ENCODE measurements at regions not wholly inside any gene's neighbourhood (a gene's known extent, or its start where the extent isn't known, plus 50 kb on each side); places are given as distances from the start of the nearest gene placed in this dataset.

DNA sequence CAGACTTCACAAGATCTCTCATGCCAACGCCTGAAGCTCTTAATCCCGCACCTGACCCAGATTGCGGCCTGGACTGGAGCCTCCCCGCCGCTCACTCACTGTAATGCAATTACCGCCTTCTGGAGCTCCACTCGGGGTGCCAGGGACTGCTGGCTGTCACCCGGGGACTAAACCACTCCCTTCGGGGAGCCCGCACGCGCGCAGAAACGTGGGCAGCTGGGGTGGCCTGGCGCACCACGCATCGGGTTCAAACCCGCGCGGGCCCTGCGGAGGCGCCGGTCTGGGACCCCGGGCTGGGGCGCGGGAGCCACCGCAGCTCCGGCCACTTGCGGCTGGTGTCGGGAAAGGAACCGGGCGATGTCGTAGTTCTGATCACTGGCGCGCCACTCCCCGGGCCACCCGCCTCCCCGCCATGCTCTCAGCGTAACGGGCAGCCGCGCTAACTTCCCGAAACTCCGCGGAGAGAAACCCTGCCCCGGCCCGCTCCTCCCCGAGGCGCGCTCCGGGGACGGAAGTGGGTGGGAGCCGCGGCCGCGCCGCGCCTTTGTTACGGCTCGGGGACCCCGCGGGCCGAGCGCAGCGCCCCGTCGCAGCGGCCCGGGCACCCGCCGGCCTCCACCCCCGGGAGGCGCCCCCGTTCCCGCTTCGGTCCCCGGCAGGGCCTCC, 100.3 kb upstream of the SVIL start:
- peak overlapping the region; percentile 86 for H3K4me3 ChIP-seq (ENCODE audit: low read depth, low read length)
- TF ChIP-seq, protein P1, sequence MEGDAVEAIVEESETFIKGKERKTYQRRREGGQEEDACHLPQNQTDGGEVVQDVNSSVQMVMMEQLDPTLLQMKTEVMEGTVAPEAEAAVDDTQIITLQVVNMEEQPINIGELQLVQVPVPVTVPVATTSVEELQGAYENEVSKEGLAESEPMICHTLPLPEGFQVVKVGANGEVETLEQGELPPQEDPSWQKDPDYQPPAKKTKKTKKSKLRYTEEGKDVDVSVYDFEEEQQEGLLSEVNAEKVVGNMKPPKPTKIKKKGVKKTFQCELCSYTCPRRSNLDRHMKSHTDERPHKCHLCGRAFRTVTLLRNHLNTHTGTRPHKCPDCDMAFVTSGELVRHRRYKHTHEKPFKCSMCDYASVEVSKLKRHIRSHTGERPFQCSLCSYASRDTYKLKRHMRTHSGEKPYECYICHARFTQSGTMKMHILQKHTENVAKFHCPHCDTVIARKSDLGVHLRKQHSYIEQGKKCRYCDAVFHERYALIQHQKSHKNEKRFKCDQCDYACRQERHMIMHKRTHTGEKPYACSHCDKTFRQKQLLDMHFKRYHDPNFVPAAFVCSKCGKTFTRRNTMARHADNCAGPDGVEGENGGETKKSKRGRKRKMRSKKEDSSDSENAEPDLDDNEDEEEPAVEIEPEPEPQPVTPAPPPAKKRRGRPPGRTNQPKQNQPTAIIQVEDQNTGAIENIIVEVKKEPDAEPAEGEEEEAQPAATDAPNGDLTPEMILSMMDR (IDR thresholded peaks at IDR 0.05; ENCODE audit: low read depth, low read length): no peak

DNA sequence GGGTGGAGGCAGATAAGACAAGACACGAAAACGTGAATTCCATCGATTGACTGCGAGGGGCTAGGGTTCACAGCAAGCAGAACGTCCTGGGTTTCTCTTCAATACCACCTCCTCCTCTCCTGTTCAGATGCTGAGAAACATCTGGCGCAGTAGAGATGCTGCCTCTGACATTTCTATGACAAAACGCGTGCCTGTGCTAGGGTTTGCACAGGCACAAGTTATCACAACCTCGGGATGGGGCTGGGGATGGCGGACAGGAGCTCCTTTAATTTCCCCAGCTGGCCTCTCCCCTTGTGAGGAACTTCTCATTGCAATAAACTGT, 99.8 kb upstream of the SVIL start:
- TF ChIP-seq, protein P1 (IDR thresholded peaks at IDR 0.05; ENCODE audit: low read depth, low read length): no peak
- peak overlapping the region; percentile 86 for H3K4me3 ChIP-seq (ENCODE audit: low read depth, low read length)

DNA sequence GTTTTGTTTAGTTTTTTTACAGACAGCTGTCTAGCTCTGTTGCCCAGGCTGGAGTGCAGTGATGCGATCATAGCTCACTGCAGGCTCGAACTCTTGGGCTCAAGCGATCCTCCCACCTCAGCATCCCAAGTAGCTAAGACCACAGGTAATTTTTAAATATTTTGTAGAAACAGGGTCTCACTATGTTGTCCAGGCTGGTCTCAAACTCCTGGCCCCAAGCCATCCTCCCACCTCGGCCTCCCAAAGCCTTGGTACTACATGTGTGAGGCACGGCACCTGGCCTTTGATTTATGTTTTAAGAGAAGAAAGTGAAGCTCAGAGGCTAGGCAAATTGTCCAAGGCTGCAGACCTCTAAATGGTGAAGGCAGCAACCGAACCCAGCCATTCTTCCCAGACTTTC, 98.6 kb upstream of the SVIL start:
- TF ChIP-seq, protein P1 (IDR thresholded peaks at IDR 0.05; ENCODE audit: low read depth, low read length): no peak
- no peak overlapping the region for H3K4me3 ChIP-seq (ENCODE audit: low read depth, low read length)

DNA sequence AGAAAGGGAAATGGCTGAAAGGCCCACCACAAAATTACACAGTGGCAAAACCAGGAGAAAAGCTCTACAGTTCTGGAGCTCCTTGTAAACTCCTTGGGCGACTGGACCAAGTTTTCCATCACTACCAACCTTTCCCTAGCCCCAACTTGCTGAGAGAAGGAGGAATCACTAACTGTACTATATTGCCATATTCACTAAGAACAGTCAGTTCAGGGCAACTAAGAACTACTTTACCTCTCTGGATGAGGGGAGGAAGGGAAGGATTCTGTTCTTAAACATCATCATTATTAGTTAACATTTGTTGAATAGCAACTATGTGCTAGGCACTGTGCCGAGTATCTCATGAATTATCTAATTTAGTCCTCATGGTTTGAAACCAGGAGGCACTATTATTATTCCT, 98.1 kb upstream of the SVIL start:
- TF ChIP-seq, protein P1 (IDR thresholded peaks at IDR 0.05; ENCODE audit: low read depth, low read length): no peak
- H3K4me3 ChIP-seq (ENCODE audit: low read depth, low read length): no peak overlapping the region

DNA sequence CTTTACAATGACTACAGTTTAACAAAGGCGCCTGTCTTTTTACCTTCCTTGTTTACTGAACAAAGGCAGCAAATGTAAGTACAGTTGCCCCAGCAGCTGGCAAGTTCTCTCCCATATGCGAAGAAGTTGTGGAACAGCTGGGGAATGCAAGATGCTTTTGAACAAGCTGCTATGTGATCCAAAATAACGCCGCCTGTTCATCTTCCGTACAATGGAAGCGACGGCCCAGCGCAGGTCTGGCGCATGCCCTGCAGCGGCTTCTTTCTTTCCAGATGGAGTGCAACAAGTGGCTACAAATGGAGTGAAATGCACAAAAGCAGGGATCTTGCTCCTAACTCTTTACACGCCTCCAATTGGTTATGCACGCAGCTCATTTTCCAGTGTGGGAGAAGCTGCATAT, 97.0 kb upstream of the SVIL start:
- no peak overlapping the region for H3K4me3 ChIP-seq (ENCODE audit: low read depth, low read length)
- TF ChIP-seq, protein P1 (IDR thresholded peaks at IDR 0.05; ENCODE audit: low read depth, low read length): no peak

DNA sequence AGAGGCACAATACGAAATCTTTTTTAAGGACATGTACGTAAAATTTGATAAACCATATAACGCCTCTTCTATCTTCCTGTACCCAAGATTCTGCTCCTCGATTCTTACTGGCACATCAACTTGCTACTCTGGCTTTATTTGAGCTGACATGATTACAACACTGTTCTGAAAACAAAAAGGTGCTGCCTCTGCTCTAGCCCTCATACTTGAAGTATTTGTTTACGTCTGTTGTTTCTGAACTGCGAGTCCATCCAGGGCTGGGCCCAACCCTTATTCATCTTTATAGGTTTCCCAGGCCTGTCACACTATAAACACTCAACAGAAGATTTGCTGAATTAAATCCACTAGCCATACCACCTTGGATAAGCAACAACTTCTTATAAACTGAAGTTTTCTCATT, 96.2 kb upstream of the SVIL start:
- TF ChIP-seq, protein P1 (IDR thresholded peaks at IDR 0.05; ENCODE audit: low read depth, low read length): no peak
- H3K4me3 ChIP-seq (ENCODE audit: low read depth, low read length): no peak overlapping the region

DNA sequence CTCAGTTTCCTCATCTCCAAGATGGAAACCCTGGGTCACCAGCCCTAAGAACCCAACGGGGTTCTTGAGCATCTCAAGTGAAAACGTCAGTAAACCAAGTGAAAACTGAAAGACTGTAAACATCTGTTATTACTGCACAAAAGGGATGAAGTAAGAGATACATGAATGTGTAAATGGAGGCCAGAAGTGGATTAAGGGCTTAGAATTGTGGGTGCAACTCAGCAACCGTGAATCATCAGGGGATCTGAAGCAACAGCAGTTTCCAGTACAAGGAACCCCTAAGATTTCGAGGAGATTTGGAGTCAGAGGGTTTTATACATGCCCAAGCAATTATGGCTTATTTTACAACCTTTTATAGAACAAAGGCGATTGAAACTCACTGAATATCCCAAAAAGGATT, 95.7 kb upstream of the SVIL start:
- TF ChIP-seq, protein P1 (IDR thresholded peaks at IDR 0.05; ENCODE audit: low read depth, low read length): no peak
- no peak overlapping the region for H3K4me3 ChIP-seq (ENCODE audit: low read depth, low read length)

Measured in WI38 (cell line).